H1 (cell line): ENCODE measurements at regions not wholly inside any gene's neighbourhood (a gene's known extent, or its start where the extent isn't known, plus 50 kb on each side); places are given as distances from the start of the nearest gene placed in this dataset.

Experiments used
- BCL11A ChIP-seq, 2 experiments: IDR thresholded peaks; one replicate each; pipeline ENCODE4 v1.6.1; 2011; ENCODE audit warnings: low read depth in 2 of 2, low read length in 2 of 2, mild to moderate bottlenecking in 2 of 2
- CHD2 ChIP-seq: IDR thresholded peaks from 2 replicates; pipeline ENCODE4 v1.6.1; 2012; ENCODE audit warnings: low read length, improper control_type of control experiment
- CTCF ChIP-seq, 3 experiments: IDR thresholded peaks; 1 replicate in 2 of 3; 2 replicates in 1 of 3; pipeline versions ENCODE4 v1.5.1 to v1.6.1; 2011; ENCODE audit warnings: low read length in 3 of 3, mild to moderate bottlenecking in 3 of 3, inconsistent platforms in 2 of 3, low read depth in 1 of 3, moderate library complexity in 1 of 3; ENCODE audit not compliant: insufficient read depth in 1 of 3; ENCODE audit errors: control extremely low read depth in 1 of 3
- EP300 ChIP-seq, 2 experiments: IDR thresholded peaks; 1 replicate in 1 of 2; 2 replicates in 1 of 2; pipeline ENCODE4 v1.6.1; 2011 to 2012; ENCODE audit warnings: low read depth in 2 of 2, low read length in 2 of 2, mild to moderate bottlenecking in 2 of 2, borderline replicate concordance in 1 of 2, inconsistent platforms in 1 of 2, moderate library complexity in 1 of 2
- GABPA ChIP-seq: IDR thresholded peaks from 2 replicates; pipeline ENCODE4 v1.6.1; 2011; ENCODE audit warnings: mild to moderate bottlenecking, low read length, moderate library complexity, borderline replicate concordance; ENCODE audit not compliant: insufficient read depth
- JUND ChIP-seq: IDR thresholded peaks from 2 replicates; pipeline ENCODE4 v1.6.1; 2011; ENCODE audit warnings: mild to moderate bottlenecking, improper control_type of control experiment, low read length
- KDM5A ChIP-seq: fragments of 200-600 bp; IDR thresholded peaks from 2 replicates; pipeline ENCODE4 v1.7.1; 2012; ENCODE audit warnings: mild to moderate bottlenecking, low read length, inconsistent platforms, mixed read lengths
- POLR2A ChIP-seq, 2 experiments: IDR thresholded peaks; 1 replicate in 1 of 2; 2 replicates in 1 of 2; pipeline ENCODE4 v1.6.1; 2011; ENCODE audit warnings: low read depth in 2 of 2, low read length in 2 of 2, mild to moderate bottlenecking in 2 of 2; ENCODE audit errors: control extremely low read depth in 1 of 2
- RAD21 ChIP-seq, 2 experiments: IDR thresholded peaks in 1 of 2; conservative IDR thresholded peaks in 1 of 2; 2 replicates each; pipeline ENCODE4 v1.6.1; 2011; ENCODE audit warnings: low read depth in 2 of 2, low read length in 2 of 2, improper control_type of control experiment in 1 of 2, inconsistent platforms in 1 of 2, mild to moderate bottlenecking in 1 of 2, moderate library complexity in 1 of 2
- RNF2 ChIP-seq: fragments of 200-900, 300-1000 bp; sonication (generic); IDR thresholded peaks from 2 replicates; pipeline ENCODE4 v1.7.1; 2016; ENCODE audit warnings: borderline replicate concordance, low read depth, mild to moderate bottlenecking, antibody characterized with exemption, low read length; ENCODE audit not compliant: poor library complexity, severe bottlenecking; ENCODE audit errors: missing control alignments
- TCF12 ChIP-seq: IDR thresholded peaks from 2 replicates; pipeline ENCODE4 v1.6.1; 2011; ENCODE audit warnings: low read depth, mild to moderate bottlenecking, low read length
- TF ChIP-seq, protein P1 (sequence below): IDR thresholded peaks from 2 replicates; pipeline ENCODE4 v1.6.1; 2012; ENCODE audit warnings: low read length, inconsistent platforms

DNA sequence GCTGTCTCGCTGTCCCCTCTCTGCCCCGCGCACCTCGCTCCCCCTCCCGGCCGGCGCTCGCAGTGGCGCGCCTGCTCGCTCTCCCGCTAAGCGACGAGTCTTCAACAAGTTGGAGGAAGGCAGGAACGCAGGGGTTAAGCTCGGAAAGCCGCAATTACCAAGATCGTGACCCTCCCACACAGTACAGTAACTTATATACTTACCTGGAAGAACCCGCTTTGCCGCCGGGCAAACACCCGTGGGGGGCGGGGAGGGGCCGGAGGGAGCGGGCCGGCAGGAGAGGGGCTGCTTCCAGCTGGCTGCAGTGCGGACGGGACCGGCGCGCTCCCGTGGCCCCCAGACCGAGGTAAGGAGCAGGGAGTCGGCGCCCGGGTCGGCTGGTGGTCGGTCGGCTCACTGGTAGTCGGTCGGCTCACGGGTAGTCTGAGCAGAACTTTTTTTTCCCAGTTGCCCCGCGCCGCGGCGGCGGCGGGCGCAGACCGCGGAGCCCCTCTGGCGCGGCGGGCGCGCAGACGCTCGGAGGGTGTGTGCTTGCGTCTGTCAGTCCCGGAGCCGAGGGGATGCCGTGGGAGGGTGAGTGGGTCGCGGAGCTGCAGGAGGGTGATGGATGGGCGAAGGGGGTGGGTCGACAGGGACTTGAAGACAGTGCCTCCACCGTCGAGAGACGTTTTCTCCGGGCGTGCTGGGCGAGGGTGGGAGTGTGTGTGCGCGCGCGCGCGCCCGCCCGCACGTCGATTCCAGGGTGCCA, 101.2 kb upstream of the HSD17B12 start (continued):
- peak; percentile 26 to 49 (median 27); a peak in 3 of 4 replicates for TF ChIP-seq CTCF (IDR thresholded peaks at IDR 0.05; ENCODE audit: control extremely low read depth in 1 of 3, insufficient read depth in 1 of 3, low read depth in 1 of 3, low read length in 3 of 3)
- TF ChIP-seq POLR2A (IDR thresholded peaks at IDR 0.05; ENCODE audit: control extremely low read depth in 1 of 2, low read depth in 2 of 2, low read length in 2 of 2): no peak
- no peak for TF ChIP-seq CHD2
- TF ChIP-seq GABPA: no peak
- TF ChIP-seq BCL11A (IDR thresholded peaks at IDR 0.05; ENCODE audit: low read depth in 2 of 2, low read length in 2 of 2): no peak
- no peak for TF ChIP-seq EP300 (IDR thresholded peaks at IDR 0.05; ENCODE audit: borderline replicate concordance in 1 of 2, low read depth in 2 of 2, low read length in 2 of 2)
- no peak for TF ChIP-seq KDM5A
- no peak for TF ChIP-seq RNF2
- no peak for TF ChIP-seq TCF12
- TF ChIP-seq, protein P1, sequence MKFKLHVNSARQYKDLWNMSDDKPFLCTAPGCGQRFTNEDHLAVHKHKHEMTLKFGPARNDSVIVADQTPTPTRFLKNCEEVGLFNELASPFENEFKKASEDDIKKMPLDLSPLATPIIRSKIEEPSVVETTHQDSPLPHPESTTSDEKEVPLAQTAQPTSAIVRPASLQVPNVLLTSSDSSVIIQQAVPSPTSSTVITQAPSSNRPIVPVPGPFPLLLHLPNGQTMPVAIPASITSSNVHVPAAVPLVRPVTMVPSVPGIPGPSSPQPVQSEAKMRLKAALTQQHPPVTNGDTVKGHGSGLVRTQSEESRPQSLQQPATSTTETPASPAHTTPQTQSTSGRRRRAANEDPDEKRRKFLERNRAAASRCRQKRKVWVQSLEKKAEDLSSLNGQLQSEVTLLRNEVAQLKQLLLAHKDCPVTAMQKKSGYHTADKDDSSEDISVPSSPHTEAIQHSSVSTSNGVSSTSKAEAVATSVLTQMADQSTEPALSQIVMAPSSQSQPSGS: no peak
- TF ChIP-seq JUND: no peak
- peak in 1 of 2 experiments; percentile 24; a peak in 1 of 4 replicates for TF ChIP-seq RAD21 (IDR thresholded peaks at IDR 0.05 in 1 of 2, conservative IDR thresholded peaks at IDR 0.05 in 1 of 2; ENCODE audit: low read depth in 2 of 2, low read length in 2 of 2)
